ENCODE measurements at regions not wholly inside any gene's neighbourhood (a gene's known extent, or its start where the extent isn't known, plus 50 kb on each side); places are given as distances from the start of the nearest gene placed in this dataset.

- Histone ChIP-seq H3K27ac (replicated peaks; ENCODE audit: low read length) (no peak overlapping the region), H2BK15ac (ENCODE audit: low read length) (no peak overlapping the region), H3K18ac (ENCODE audit: low read length) (no peak overlapping the region), H3K79me1 (ENCODE audit: low read depth, low read length) (no peaks in the 10 kb centered on the region), H4K8ac (ENCODE audit: low read depth, low read length) (no peak overlapping the region), H3K4ac (ENCODE audit: low read length) (no peak overlapping the region), H3K4me3 (ENCODE audit: low read length in 2 of 2) (no peak overlapping the region), H4K91ac (ENCODE audit: low read depth, low read length, poor library complexity) (no peak overlapping the region), H3K9ac (ENCODE audit: low read depth, low read length, poor library complexity) (no peak overlapping the region), H2BK120ac (ENCODE audit: low read depth, low read length) (no peak overlapping the region), H3K36me3 (replicated peaks in 1 of 2; ENCODE audit: control insufficient read depth in 2 of 2, insufficient read depth in 2 of 2, low read length in 2 of 2) (no peaks in the 10 kb centered on the region), H3K4me1 (ENCODE audit: control insufficient read depth in 2 of 2, insufficient read depth in 1 of 2, low read depth in 1 of 2, low read length in 2 of 2) (no peaks in the 10 kb centered on the region), H2AFZ (ENCODE audit: low read length) (no peak overlapping the region), H3K4me2 (ENCODE audit: insufficient read depth, low read length, poor library complexity, severe bottlenecking) (no peak overlapping the region), H3K23ac (ENCODE audit: low read depth, low read length, poor library complexity) (no peak overlapping the region), H2AK5ac (ENCODE audit: low read depth, low read length) (no peak overlapping the region), H3K14ac (ENCODE audit: low read length) (no peak overlapping the region), H2BK12ac (ENCODE audit: low read length) (no peak overlapping the region), H3K27me3 (ENCODE audit: control insufficient read depth in 3 of 3, insufficient read depth in 3 of 3, low read depth in 1 of 3, low read length in 3 of 3) (no peaks in the 10 kb centered on the region), H3K9me3 (replicated peaks in 1 of 2; ENCODE audit: control insufficient read depth in 2 of 2, insufficient read depth in 1 of 2, low read depth in 1 of 2, low read length in 2 of 2) (peaks cover 0 to 2% of the 10 kb centered on the region in 2 donors), H2BK5ac (ENCODE audit: low read length) (no peak overlapping the region)
- no CpG with 5 or more reads among the region's 2 CpGs for WGBS, 2 donors (ENCODE audit: extremely low coverage in 2 of 2, insufficient read length in 2 of 2, insufficient replicate concordance in 1 of 2)
- DNase-seq (ENCODE audit: low spot score), result no peak
These were observed 96.9 kb downstream of the CYP26B1 start for GRCh38 chr2:72050734-72051133.

- Histone ChIP-seq H3K36me3 (replicated peaks in 1 of 2; ENCODE audit: control insufficient read depth in 2 of 2, insufficient read depth in 2 of 2, low read length in 2 of 2) (no peaks in the 10 kb centered on the region), H4K8ac (ENCODE audit: low read depth, low read length) (no peak overlapping the region), H2BK5ac (ENCODE audit: low read length) (no peak overlapping the region), H3K4me1 (ENCODE audit: control insufficient read depth in 2 of 2, insufficient read depth in 1 of 2, low read depth in 1 of 2, low read length in 2 of 2) (no peaks in the 10 kb centered on the region), H3K9me3 (replicated peaks in 1 of 2; ENCODE audit: control insufficient read depth in 2 of 2, insufficient read depth in 1 of 2, low read depth in 1 of 2, low read length in 2 of 2) (peaks cover 0 to 2% of the 10 kb centered on the region in 2 donors), H2AK5ac (ENCODE audit: low read depth, low read length) (no peak overlapping the region), H3K4me3 (ENCODE audit: low read length in 2 of 2) (no peak overlapping the region), H3K14ac (ENCODE audit: low read length) (no peak overlapping the region), H3K4ac (ENCODE audit: low read length) (no peak overlapping the region), H3K18ac (ENCODE audit: low read length) (no peak overlapping the region), H4K91ac (ENCODE audit: low read depth, low read length, poor library complexity) (no peak overlapping the region), H3K4me2 (ENCODE audit: insufficient read depth, low read length, poor library complexity, severe bottlenecking) (no peak overlapping the region), H3K27ac (replicated peaks; ENCODE audit: low read length) (no peak overlapping the region), H3K79me1 (ENCODE audit: low read depth, low read length) (no peaks in the 10 kb centered on the region), H3K27me3 (ENCODE audit: control insufficient read depth in 3 of 3, insufficient read depth in 3 of 3, low read depth in 1 of 3, low read length in 3 of 3) (no peaks in the 10 kb centered on the region), H3K9ac (ENCODE audit: low read depth, low read length, poor library complexity) (no peak overlapping the region), H3K23ac (ENCODE audit: low read depth, low read length, poor library complexity) (no peak overlapping the region), H2BK120ac (ENCODE audit: low read depth, low read length) (no peak overlapping the region), H2AFZ (ENCODE audit: low read length) (no peak overlapping the region), H2BK15ac (ENCODE audit: low read length) (no peak overlapping the region), H2BK12ac (ENCODE audit: low read length) (no peak overlapping the region)
- no peak for DNase-seq (ENCODE audit: low spot score)
These were observed 98.7 kb downstream of the CYP26B1 start for GRCh38 chr2:72048881-72049477.

DNA sequence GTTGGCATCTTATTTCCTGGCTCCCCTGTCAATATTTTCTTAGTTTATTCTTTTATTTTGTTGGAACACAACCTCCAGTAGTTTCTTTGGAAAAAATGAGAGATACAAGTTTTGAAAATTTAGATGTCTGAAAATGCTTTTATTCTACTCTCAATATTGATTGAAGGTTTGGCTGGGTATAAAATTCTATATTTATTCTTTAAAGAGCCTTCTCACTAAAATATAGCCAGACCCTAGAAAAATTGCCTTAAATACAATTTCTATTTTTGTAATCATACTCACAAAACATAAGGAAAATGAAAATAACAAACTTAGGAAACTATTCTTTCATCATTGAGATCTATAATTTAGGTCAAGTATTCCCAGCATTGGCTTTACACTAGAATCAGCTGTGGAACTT, 103.7 kb downstream of the CYP26B1 start:
- DNase-seq (ENCODE audit: low spot score), result no peak
- Histone ChIP-seq H3K18ac (ENCODE audit: low read length) (no peak overlapping the region), H4K8ac (ENCODE audit: low read depth, low read length) (no peak overlapping the region), H3K4me3 (ENCODE audit: low read length in 2 of 2) (no peak overlapping the region), H3K27ac (replicated peaks; ENCODE audit: low read length) (no peak overlapping the region), H4K91ac (ENCODE audit: low read depth, low read length, poor library complexity) (no peak overlapping the region), H3K4me2 (ENCODE audit: insufficient read depth, low read length, poor library complexity, severe bottlenecking) (no peak overlapping the region), H3K36me3 (replicated peaks in 1 of 2; ENCODE audit: control insufficient read depth in 2 of 2, insufficient read depth in 2 of 2, low read length in 2 of 2) (no peaks in the 10 kb centered on the region), H3K14ac (ENCODE audit: low read length) (no peak overlapping the region), H2AFZ (ENCODE audit: low read length) (no peak overlapping the region), H2BK12ac (ENCODE audit: low read length) (no peak overlapping the region), H3K9me3 (replicated peaks in 1 of 2; ENCODE audit: control insufficient read depth in 2 of 2, insufficient read depth in 1 of 2, low read depth in 1 of 2, low read length in 2 of 2) (peaks cover 0 to 3% of the 10 kb centered on the region in 2 donors), H3K27me3 (ENCODE audit: control insufficient read depth in 3 of 3, insufficient read depth in 3 of 3, low read depth in 1 of 3, low read length in 3 of 3) (no peaks in the 10 kb centered on the region), H2BK15ac (ENCODE audit: low read length) (no peak overlapping the region), H3K9ac (ENCODE audit: low read depth, low read length, poor library complexity) (no peak overlapping the region), H3K79me1 (ENCODE audit: low read depth, low read length) (no peaks in the 10 kb centered on the region), H3K4me1 (ENCODE audit: control insufficient read depth in 2 of 2, insufficient read depth in 1 of 2, low read depth in 1 of 2, low read length in 2 of 2) (no peaks in the 10 kb centered on the region), H2AK5ac (ENCODE audit: low read depth, low read length) (no peak overlapping the region), H2BK120ac (ENCODE audit: low read depth, low read length) (no peak overlapping the region), H2BK5ac (ENCODE audit: low read length) (no peak overlapping the region), H3K23ac (ENCODE audit: low read depth, low read length, poor library complexity) (no peak overlapping the region), H3K4ac (ENCODE audit: low read length) (no peak overlapping the region)

GRCh38 chr2:72041638-72042111, 106.0 kb downstream of the CYP26B1 start:
- Histone ChIP-seq H2BK15ac (ENCODE audit: low read length) (no peak overlapping the region), H4K8ac (ENCODE audit: low read depth, low read length) (no peak overlapping the region), H3K9me3 (replicated peaks in 1 of 2; ENCODE audit: control insufficient read depth in 2 of 2, insufficient read depth in 1 of 2, low read depth in 1 of 2, low read length in 2 of 2) (peaks cover 0 to 3% of the 10 kb centered on the region in 2 donors), H3K27me3 (ENCODE audit: control insufficient read depth in 3 of 3, insufficient read depth in 3 of 3, low read depth in 1 of 3, low read length in 3 of 3) (no peaks in the 10 kb centered on the region), H2BK120ac (ENCODE audit: low read depth, low read length) (no peak overlapping the region), H3K14ac (ENCODE audit: low read length) (peak overlapping the region; percentile 58), H3K4ac (ENCODE audit: low read length) (no peak overlapping the region), H3K79me1 (ENCODE audit: low read depth, low read length) (no peaks in the 10 kb centered on the region), H2AFZ (ENCODE audit: low read length) (no peak overlapping the region), H3K4me2 (ENCODE audit: insufficient read depth, low read length, poor library complexity, severe bottlenecking) (no peak overlapping the region), H3K36me3 (replicated peaks in 1 of 2; ENCODE audit: control insufficient read depth in 2 of 2, insufficient read depth in 2 of 2, low read length in 2 of 2) (no peaks in the 10 kb centered on the region), H3K4me3 (ENCODE audit: low read length in 2 of 2) (no peak overlapping the region), H4K91ac (ENCODE audit: low read depth, low read length, poor library complexity) (peak overlapping the region; percentile 49), H2AK5ac (ENCODE audit: low read depth, low read length) (peak overlapping the region; percentile 19), H3K23ac (ENCODE audit: low read depth, low read length, poor library complexity) (no peak overlapping the region), H3K9ac (ENCODE audit: low read depth, low read length, poor library complexity) (no peak overlapping the region), H3K18ac (ENCODE audit: low read length) (peak overlapping the region; percentile 72), H3K27ac (replicated peaks; ENCODE audit: low read length) (no peak overlapping the region), H2BK5ac (ENCODE audit: low read length) (no peak overlapping the region), H2BK12ac (ENCODE audit: low read length) (no peak overlapping the region), H3K4me1 (ENCODE audit: control insufficient read depth in 2 of 2, insufficient read depth in 1 of 2, low read depth in 1 of 2, low read length in 2 of 2) (no peaks in the 10 kb centered on the region)
- no peak for DNase-seq (ENCODE audit: low spot score)
- no CpG with 5 or more reads among the region's 5 CpGs for WGBS, 2 donors (ENCODE audit: extremely low coverage in 2 of 2, insufficient read length in 2 of 2, insufficient replicate concordance in 1 of 2)

Data from neuronal stem cell (in vitro differentiated cells).